Spinal cord (tissue), 9 donors: ENCODE measurements at regions not wholly inside any gene's neighbourhood (a gene's known extent, or its start where the extent isn't known, plus 50 kb on each side); places are given as distances from the start of the nearest gene placed in this dataset.

Experiments used
- DNase-seq, 6 donors: peaks; one replicate each; pipeline versions ENCODE4 v3.0.0 to v3.0.0-alpha.2; 2013 to 2015; ENCODE audit warnings: low spot score in 6 of 6, low read depth in 4 of 6
- H3K27ac ChIP-seq: one replicate; pipeline ENCODE4 v1.5.1; 2013; ENCODE audit warnings: low read depth, low read length, control low read depth
- H3K27me3 ChIP-seq: one replicate; pipeline ENCODE4 v1.6.1; 2013; ENCODE audit warnings: low read length; ENCODE audit not compliant: control insufficient read depth, insufficient read depth
- H3K36me3 ChIP-seq: one replicate; pipeline ENCODE4 v1.6.1; 2013; ENCODE audit warnings: low read length; ENCODE audit not compliant: control insufficient read depth, insufficient read depth
- H3K4me1 ChIP-seq: one replicate; pipeline ENCODE4 v1.6.1; 2013; ENCODE audit warnings: low read length; ENCODE audit not compliant: control insufficient read depth, insufficient read depth
- H3K4me3 ChIP-seq: one replicate; pipeline ENCODE4 v1.5.1; 2013; ENCODE audit warnings: low read depth, low read length, control low read depth
- H3K9me3 ChIP-seq: one replicate; pipeline ENCODE4 v1.6.1; 2013; ENCODE audit warnings: low read length; ENCODE audit not compliant: control insufficient read depth, insufficient read depth
- WGBS: methylation state at CpG from one replicate; pipeline ENCODE4 v1.1.5; 2013; ENCODE audit warnings: missing lambda C conversion rate; ENCODE audit not compliant: insufficient coverage; 5-methylcytosine and 5-hydroxymethylcytosine counted together
- donor health status: healthy.

GRCh38 chr3:107100137-107100536 lies 277.1 kb upstream of the CCDC54 start:
- peak in 1 of 6 donors; percentile 44 for DNase-seq
- WGBS = no CpG with 5 or more reads among the region's 1 CpG
- no peaks in the 10 kb centered on the region for H3K4me1 ChIP-seq
- H3K27ac ChIP-seq = no peak overlapping the region
- H3K36me3 ChIP-seq = no peaks in the 10 kb centered on the region
- no peaks in the 10 kb centered on the region for H3K9me3 ChIP-seq
- H3K4me3 ChIP-seq = no peak overlapping the region
- H3K27me3 ChIP-seq = no peaks in the 10 kb centered on the region

GRCh38 chr3:107100573-107100972 lies 276.7 kb upstream of the CCDC54 start:
- no peaks in the 10 kb centered on the region for H3K9me3 ChIP-seq
- no peaks in the 10 kb centered on the region for H3K36me3 ChIP-seq
- H3K4me3 ChIP-seq = no peak overlapping the region
- no peaks in the 10 kb centered on the region for H3K27me3 ChIP-seq
- DNase-seq = no peak
- no peaks in the 10 kb centered on the region for H3K4me1 ChIP-seq
- WGBS = no CpG with 5 or more reads among the region's 1 CpG
- no peak overlapping the region for H3K27ac ChIP-seq

GRCh38 chr3:107103786-107104185 lies 273.5 kb upstream of the CCDC54 start:
- Histone ChIP-seq H3K27ac (no peak overlapping the region), H3K9me3 (no peaks in the 10 kb centered on the region), H3K36me3 (peaks cover 3% of the 10 kb centered on the region), H3K4me1 (no peaks in the 10 kb centered on the region), H3K27me3 (no peaks in the 10 kb centered on the region), H3K4me3 (no peak overlapping the region)
- WGBS = no CpG with 5 or more reads among the region's 2 CpGs
- DNase-seq = no peak

- H3K9me3 ChIP-seq = no peaks in the 10 kb centered on the region
- H3K4me1 ChIP-seq = no peaks in the 10 kb centered on the region
- no peaks in the 10 kb centered on the region for H3K27me3 ChIP-seq
- no peak overlapping the region for H3K4me3 ChIP-seq
- no peak overlapping the region for H3K27ac ChIP-seq
- 89% methylated on average over 6 of the region's 7 CpGs for WGBS
- H3K36me3 ChIP-seq = peaks cover 3% of the 10 kb centered on the region
- DNase-seq = no peak
Measured at GRCh38 chr3:107106316-107106715, 270.9 kb upstream of the CCDC54 start.

GRCh38 chr3:107106907-107107306 lies 270.3 kb upstream of the CCDC54 start:
- Histone ChIP-seq H3K36me3 (peaks cover 3% of the 10 kb centered on the region), H3K27me3 (no peaks in the 10 kb centered on the region), H3K9me3 (no peaks in the 10 kb centered on the region), H3K27ac (no peak overlapping the region), H3K4me3 (no peak overlapping the region), H3K4me1 (no peaks in the 10 kb centered on the region)
- WGBS = 94% methylated on average over 8 of the region's 8 CpGs
- DNase-seq = no peak

- Histone ChIP-seq H3K9me3 (no peaks in the 10 kb centered on the region), H3K27ac (no peak overlapping the region), H3K4me1 (no peaks in the 10 kb centered on the region), H3K36me3 (peaks cover 3% of the 10 kb centered on the region), H3K4me3 (no peak overlapping the region), H3K27me3 (no peaks in the 10 kb centered on the region)
- no peak for DNase-seq
- 75% methylated on average over 1 of the region's 3 CpGs for WGBS
Measured at GRCh38 chr3:107110596-107111305, 266.5 kb upstream of the CCDC54 start.

- H3K27me3 ChIP-seq = no peaks in the 10 kb centered on the region
- no peaks in the 10 kb centered on the region for H3K9me3 ChIP-seq
- H3K36me3 ChIP-seq = peaks cover 2% of the 10 kb centered on the region
- peak in 1 of 6 donors; percentile 23 for DNase-seq
- WGBS = no CpG with 5 or more reads among the region's 2 CpGs
- no peak overlapping the region for H3K27ac ChIP-seq
- H3K4me3 ChIP-seq = no peak overlapping the region
- no peaks in the 10 kb centered on the region for H3K4me1 ChIP-seq
Measured at GRCh38 chr3:107111872-107112271, 265.4 kb upstream of the CCDC54 start.

- no peak for DNase-seq
- no peak overlapping the region for H3K4me3 ChIP-seq
- no peaks in the 10 kb centered on the region for H3K36me3 ChIP-seq
- no peak overlapping the region for H3K27ac ChIP-seq
- no CpG with 5 or more reads among the region's 1 CpG for WGBS
- H3K27me3 ChIP-seq = no peaks in the 10 kb centered on the region
- no peaks in the 10 kb centered on the region for H3K9me3 ChIP-seq
- no peaks in the 10 kb centered on the region for H3K4me1 ChIP-seq
Measured at GRCh38 chr3:107112356-107112755, 264.9 kb upstream of the CCDC54 start.

GRCh38 chr3:107116251-107116650 lies 261.0 kb upstream of the CCDC54 start:
- WGBS = 98% methylated on average over 15 of the region's 17 CpGs
- no peak overlapping the region for H3K4me3 ChIP-seq
- H3K36me3 ChIP-seq = no peaks in the 10 kb centered on the region
- no peaks in the 10 kb centered on the region for H3K27me3 ChIP-seq
- no peak for DNase-seq
- no peaks in the 10 kb centered on the region for H3K9me3 ChIP-seq
- H3K27ac ChIP-seq = no peak overlapping the region
- peaks cover 4% of the 10 kb centered on the region for H3K4me1 ChIP-seq

GRCh38 chr3:107117156-107117555 lies 260.1 kb upstream of the CCDC54 start:
- no peak for DNase-seq
- Histone ChIP-seq H3K4me3 (no peak overlapping the region), H3K36me3 (no peaks in the 10 kb centered on the region), H3K27ac (no peak overlapping the region), H3K27me3 (no peaks in the 10 kb centered on the region), H3K9me3 (no peaks in the 10 kb centered on the region), H3K4me1 (peaks cover 4% of the 10 kb centered on the region)
- WGBS = no CpG with 5 or more reads among the region's 4 CpGs
